Fibroblast of peridontal ligament (primary cell): ENCODE measurements at regions not wholly inside any gene's neighbourhood (a gene's known extent, or its start where the extent isn't known, plus 50 kb on each side); places are given as distances from the start of the nearest gene placed in this dataset.
"Not testable (repeated sequence)": the region's sequence is repeated elsewhere in the genome, so short reads cannot be mapped to it uniquely, and the experiment has no call there.

Experiments used
- DNase-seq: peaks from one replicate; pipeline ENCODE4 v3.0.0-alpha.2; 2010; ENCODE audit errors: extremely low read depth

GRCh38 chr18:59848002-59848401, 51.8 kb upstream of the PMAIP1 start:
- DNase-seq, result no peak

DNA sequence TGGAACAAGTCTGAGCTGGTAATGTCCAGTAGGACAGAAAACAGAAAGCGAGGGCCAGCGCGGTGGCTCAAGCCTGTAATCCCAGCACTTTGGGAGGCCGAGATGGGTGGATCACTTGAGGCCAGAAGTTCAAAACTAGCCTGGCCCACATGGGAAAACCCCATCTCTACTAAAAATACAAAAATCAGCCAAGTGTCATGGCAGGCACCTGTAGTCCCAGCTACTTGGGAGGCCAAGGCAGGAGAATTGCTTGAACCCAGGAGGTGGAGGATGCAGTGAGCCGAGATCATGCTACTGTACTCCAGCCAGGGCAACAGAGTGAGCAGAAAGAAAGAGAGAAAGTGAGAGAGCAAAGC, 52.3 kb upstream of the PMAIP1 start:
- DNase-seq, result not testable (repeated sequence)

DNA sequence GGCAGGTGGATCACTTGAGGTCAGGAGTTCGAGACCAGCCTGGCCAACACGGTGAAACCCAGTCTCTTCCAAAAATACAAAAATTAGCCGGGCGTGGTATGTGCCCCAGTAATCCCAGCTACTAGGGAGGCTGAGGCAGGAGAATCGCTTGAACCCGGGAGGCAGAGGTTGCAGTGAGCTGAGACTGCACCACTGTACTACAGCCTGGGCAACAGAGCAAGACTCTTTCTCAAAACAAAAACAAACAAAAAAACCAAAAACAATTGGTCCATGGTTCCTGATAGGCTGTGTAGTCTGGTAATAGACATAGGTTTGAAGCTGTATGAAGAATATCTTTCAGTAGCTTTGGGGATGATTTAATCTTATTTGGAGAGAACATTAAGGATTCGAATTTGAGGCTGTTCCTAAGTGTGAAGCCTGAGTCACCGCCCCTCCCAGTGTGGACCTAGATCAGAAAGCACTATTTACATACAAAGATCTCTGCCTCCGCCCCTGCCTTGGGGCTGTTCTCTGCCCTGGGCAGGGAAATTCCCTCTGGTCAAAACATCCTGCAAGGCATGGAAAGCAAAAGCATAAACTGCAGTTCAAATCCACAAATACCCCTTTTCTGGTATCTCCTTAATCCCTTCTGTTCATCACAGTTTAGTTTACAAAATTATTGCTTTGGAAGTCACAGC, 52.8 kb upstream of the PMAIP1 start:
- DNase-seq, result peak; percentile 39

DNA sequence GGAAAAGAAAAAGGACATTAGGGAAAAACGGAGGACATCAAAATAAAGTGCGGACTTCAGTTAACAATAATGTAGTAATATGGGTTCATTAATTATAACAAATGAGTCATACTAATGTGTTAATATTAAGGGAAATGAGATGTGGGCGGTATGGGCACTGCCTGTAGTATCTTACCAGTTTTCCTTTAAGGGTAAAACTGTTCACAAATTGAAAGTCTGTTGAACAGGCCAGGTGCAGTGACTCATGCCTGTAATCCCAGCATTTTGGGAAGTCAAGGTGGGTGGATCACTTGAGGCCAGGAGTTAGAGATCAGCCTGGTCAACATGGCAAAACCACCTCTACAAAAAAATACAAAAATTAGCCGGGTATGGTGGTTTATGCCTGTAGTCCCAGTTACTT, 56.8 kb upstream of the PMAIP1 start:
- DNase-seq, result no peak

- DNase-seq, result no peak
Observed at GRCh38 chr18:59839931-59840685, 59.7 kb upstream of the PMAIP1 start.

GRCh38 chr18:59839246-59839645, 60.5 kb upstream of the PMAIP1 start:
- no peak for DNase-seq

- DNase-seq, result peak; percentile 74
Observed at GRCh38 chr18:59837586-59837985, 62.2 kb upstream of the PMAIP1 start.

DNA sequence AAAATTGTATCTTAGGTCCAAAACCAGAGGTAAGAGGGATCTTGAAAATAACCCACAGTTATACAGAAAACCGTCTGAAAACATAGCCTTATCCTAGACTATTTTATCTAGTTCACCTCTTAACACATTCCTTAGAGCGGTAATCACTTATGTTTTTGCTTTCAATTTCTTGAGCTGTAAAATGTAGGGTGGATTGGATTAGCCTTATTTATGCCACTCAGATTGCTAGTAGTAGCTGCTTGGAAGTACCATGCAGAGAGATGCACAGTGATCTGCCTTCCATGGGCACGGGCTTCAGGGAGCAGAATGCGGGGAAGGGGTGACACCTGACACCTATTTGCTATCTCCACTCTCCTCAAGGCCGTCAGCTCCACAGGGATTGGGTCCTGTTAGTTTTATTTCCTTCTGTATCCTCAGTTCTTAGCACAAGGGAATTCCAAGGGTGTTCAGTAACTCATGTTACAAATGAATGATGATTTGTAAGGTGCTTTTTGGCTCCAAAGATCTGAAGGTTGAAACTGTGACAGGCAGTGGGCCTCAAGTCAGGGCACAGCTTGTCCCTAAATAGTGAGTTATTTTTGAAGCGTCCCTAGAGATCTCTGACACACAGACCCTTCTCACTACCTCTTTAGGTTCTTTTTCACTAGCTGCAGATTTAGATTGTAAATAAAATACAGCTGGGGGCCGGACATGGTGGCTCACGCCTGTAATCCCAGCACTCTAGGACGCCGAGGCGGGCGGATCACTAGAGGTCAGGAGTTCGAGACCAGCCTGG, 64.0 kb upstream of the PMAIP1 start:
- DNase-seq, result no peak

DNA sequence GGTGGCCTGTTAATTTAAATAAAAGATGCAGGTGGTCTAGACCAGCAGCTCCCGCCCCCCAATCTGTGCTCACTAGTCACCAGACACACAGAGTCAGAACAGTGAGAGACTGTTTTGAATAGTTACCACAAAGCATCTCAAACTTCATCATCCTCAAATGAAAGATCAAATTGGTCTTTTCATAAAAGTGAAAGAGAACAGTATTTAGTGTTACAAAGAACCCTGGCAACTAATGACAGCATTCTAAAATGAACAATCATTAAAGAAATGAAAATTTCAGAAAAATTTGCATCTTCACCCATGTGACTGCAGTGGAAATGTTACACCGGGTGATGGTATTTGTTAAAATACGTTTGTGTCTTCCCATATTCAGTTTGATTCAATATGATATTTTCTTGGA, 65.5 kb upstream of the PMAIP1 start:
- no peak for DNase-seq

DNA sequence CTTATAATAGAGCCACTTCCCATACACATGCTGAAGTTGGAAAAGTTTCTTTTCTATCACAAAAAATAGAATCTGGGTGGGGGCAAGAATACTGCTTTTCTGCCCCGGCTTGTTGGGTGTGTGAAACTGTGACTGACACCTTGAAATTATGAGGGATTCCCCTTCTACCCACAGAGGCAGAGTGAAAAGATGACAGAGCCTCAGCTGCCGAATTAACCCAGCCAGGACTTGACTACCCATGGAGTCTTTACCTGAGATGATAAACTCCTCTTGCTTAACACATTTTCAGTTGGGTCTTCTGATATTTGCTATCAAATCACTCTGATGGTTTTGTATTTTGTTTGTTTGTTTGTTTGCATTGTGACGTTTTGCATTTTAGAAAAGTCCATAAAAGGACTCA, 66.0 kb upstream of the PMAIP1 start:
- DNase-seq, result no peak

DNA sequence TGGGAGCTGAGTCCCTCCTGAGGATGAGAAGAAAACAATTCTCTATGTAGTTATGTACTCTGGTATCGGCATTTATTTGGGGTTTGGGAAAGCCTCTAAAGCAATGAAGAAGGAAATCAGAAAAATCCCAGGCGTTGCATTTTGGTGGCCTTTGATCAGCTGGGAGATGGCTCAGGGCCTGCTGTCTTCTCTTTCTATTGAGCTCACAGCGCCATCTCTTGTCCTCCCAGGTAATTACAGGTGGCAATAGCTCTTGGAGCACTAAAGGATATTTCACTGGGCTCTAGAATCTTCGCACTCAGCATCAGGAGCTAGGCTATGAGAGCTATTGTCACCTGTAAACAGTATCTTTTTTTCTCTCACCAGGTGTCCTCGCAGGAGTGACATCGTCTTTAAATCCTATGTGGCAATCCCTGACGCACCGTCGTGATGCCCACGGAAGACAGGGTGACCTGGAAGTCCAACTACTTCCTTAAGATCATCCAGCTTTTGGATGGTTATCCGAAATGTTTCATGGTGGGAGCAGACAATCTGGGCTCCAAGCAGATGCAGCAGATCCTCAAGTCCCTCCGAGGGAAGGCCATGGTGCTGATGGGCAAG, 76.1 kb upstream of the PMAIP1 start:
- DNase-seq, result peak; percentile 94

DNA sequence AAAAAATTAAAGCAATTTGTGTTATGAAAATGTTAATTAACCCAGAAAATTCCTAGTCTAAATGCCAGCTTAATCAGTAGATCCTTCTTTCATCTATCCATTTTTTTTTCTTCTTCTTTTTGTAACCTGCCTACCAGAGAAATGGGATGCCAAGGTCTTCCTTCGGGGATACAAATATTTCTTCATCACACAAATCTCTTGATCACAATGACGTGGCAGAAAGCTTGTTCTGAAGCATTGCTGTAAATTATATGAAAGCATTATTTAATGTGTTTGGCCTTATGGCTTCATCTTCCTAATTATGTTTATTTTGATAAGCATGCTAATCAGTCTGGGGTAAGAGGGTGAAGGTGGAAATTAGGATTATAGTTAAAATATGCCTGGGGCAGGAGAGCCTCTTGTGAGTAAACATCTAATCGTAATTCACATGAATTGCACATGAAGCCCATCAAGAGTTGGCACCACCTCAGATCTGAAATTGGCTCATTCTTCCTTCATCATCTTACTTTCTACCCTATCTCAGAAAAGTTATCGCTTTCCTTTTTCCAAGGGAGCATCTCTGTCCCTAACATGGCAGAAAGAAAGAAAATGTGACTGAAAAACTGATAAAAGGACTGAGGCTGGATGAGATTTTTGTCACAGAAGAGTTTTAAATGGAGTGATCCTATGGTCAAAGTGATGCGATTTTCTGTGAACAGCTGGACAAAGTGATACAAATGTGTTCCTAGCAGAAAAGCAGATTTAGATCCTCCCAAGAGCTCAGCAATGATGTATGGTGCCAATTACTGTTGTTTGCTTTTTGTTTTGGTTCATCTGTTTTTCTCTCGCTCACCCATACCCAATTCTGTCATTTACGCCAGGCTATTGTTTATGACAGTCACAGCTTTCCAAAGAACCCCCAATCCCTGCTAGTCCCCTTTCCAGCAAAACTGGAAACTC, 76.9 kb upstream of the PMAIP1 start:
- peak; percentile 60 for DNase-seq

DNA sequence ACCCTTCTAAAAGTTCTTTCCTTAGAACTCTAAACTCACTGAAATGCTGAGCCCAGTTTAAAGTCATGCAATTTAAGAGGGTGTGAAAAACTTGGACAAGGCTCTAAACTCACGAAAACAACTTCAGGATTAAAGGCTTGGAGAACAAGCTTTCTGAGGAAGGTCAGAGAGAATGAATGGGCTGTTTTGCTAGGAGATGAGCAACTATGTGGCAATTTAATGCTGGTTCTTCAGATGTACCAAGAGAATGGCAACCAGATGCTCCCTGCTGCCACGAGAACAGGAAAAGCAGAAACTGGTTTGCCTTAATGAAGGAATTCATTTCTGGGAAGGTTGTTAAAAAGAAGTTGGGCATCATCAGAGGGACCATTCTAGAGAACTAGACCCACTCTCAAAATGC, 77.8 kb upstream of the PMAIP1 start:
- peak; percentile 78 for DNase-seq

DNA sequence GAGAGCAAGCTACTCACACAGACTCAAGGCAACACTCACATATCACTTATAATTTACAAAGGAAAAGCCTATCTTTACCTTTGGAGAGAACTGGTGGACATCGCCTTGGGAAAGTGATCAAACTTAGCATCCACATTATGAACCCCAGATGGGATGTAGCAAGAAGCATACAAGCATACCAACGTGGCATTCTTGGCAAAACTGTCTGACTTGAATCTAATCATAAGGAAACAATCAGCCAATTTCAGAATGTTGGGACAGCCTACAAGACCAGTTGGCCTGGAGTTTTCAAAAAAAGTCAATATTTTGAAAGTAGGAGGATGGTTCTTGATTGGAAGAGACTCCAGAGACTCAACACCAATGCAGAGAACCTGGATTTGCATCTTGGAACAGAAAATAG, 79.1 kb upstream of the PMAIP1 start:
- DNase-seq, result peak; percentile 99

DNA sequence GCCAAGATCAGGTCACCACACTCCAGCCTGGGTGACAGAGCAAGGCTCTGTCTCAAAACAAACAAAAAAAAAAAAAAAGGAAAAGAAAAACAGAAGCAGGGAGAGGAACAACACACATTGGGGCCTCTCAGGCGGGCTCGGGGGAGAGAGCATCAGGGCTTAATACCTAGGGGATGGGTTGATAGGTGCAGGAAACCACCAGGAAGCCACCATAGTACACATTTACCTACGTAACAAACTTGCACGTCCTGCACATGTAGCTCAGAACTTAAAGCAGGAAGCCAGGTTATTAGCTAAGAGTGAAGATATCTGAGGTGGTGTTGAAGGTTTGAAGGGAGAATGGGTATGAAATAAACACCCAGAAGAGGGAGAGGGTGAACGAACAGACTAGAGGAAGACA, 81.0 kb upstream of the PMAIP1 start:
- no peak for DNase-seq

- DNase-seq, result peak; percentile 91
Observed at GRCh38 chr18:59814891-59815290, 84.9 kb upstream of the PMAIP1 start.

DNA sequence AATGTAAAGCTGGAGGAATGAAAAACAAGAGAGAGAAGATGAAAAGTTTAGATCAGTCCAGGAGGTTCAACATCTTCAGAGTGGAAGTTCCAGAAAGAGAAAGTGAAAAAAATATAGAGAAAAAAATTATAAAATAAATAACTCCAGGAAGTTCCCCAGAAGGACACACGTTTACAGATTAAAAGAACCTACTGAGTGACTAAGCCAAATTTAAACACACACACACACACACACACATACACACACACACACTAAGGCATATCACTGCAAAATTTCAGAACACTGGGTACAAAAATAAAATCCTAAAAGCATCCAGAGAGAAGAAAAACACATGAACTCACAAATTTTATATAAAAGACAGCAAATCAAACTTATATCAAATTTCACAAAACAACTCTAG, 85.9 kb upstream of the PMAIP1 start:
- peak; percentile 27 for DNase-seq

DNA sequence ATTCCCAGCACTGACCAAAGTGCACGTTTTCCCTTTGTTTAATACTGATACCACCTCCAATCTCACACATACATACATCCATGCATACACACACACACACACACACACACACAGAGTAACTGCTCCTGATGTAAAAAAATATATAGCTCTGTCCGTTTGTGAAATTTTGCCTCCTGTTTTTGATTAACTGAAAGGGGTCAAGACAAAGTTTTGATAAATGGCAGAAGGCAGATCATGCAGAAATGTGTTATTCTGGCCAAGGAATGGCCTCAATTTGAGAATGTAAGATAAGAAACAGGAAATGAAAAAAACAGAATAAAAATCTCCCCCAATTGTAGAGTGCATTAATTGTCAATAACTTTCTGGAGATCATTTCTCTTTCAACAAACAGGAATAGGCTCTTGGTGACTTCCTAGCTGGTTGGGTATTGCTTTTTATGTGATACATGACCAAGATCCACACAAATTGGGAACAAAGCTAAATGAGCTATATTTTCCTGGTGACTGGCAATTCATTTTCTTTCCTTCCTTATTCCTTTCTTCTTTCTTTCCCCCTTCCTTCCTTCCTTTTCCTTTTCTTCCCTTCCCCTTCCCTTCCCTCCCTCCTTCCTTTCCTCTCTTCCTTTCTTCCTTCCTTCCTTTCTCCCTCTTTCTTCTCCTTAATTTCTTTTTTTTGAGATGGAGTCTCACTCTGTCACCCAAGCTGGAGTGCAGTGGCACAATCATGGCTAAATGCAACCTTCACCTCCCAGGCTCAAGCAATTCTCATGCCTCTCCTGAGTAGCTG, 88.9 kb upstream of the PMAIP1 start:
- peak; percentile 57 for DNase-seq

DNA sequence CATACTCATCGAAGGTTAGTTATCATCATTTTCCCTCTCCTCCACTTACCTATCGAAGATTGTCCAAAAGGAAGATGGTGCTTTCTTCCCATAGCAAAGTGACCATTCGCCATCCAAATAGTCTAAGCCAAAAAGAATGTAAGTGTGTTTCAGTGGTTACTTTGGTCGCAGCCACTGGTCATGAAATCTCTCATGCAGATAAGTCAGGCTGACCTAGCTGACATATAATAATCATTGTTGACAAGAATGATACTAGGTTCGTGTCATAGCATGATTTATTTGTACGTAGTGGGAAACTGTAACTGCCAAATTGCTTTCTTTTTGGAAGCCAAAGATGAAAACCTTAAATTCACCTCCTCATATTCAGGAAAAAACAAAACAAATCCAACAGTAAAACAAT, 89.6 kb upstream of the PMAIP1 start:
- DNase-seq, result no peak

- no peak for DNase-seq
Observed at GRCh38 chr18:59802031-59802430, 97.8 kb upstream of the PMAIP1 start.

DNA sequence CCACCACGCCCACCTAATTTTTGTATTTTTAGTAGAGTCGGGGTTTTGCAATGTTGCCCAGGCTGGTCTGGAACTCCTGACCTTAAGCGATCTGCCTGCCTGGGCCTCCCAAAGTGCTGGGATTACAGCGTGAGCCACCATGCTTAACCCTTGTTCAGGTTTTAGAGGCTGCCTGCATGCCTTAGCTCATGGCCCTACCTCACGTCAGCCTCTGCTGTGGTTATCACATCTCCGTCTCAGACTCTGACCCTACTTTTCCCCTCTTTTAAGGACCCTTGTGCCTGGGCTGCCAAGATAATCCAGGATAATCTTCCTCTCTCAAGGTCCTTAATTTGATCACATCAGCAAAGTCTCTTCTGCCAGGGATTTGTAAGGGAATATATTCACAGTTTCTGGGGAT, 98.2 kb upstream of the PMAIP1 start:
- no peak for DNase-seq
